ENCODE measurements at regions not wholly inside any gene's neighbourhood (a gene's known extent, or its start where the extent isn't known, plus 50 kb on each side); places are given as distances from the start of the nearest gene placed in this dataset.

DNA sequence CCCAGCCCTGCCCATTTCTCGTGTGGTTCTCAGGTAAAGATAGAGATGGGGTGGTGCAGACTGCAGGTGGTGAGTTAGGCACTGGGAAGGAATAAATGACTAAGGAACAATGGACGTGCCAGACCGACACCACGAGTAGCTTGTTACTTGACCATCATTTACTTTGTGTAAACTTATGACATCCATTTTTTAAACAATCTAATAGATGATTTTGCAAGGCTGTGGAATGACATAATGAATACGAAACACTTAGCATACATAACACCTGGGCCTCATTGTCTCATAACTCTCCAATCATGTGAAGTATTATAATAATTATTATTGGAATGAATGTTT lies 137.3 kb upstream of the CPEB2 start:
- no peak for DNase-seq

DNA sequence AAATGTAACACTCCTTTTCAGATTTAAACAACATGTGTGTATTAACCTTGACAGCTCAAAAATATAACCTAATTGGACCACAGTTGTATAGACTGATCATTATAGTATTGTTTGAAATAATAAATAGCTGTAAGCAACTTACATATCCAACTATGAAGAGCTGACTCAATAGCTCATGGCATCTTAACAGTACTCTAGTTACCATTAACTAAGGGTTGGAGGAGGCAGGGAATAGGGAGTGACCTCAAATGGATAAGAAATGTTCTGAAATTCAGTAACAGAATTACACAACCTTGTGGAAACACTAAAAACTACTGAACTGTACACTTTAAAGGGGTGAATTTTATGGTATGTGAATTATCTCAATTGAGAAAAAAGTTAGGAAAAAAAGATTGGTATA lies 136.5 kb upstream of the CPEB2 start:
- DNase-seq, result no peak

GRCh38 chr4:14867847-14868246 lies 134.4 kb upstream of the CPEB2 start:
- DNase-seq, result no peak

DNA sequence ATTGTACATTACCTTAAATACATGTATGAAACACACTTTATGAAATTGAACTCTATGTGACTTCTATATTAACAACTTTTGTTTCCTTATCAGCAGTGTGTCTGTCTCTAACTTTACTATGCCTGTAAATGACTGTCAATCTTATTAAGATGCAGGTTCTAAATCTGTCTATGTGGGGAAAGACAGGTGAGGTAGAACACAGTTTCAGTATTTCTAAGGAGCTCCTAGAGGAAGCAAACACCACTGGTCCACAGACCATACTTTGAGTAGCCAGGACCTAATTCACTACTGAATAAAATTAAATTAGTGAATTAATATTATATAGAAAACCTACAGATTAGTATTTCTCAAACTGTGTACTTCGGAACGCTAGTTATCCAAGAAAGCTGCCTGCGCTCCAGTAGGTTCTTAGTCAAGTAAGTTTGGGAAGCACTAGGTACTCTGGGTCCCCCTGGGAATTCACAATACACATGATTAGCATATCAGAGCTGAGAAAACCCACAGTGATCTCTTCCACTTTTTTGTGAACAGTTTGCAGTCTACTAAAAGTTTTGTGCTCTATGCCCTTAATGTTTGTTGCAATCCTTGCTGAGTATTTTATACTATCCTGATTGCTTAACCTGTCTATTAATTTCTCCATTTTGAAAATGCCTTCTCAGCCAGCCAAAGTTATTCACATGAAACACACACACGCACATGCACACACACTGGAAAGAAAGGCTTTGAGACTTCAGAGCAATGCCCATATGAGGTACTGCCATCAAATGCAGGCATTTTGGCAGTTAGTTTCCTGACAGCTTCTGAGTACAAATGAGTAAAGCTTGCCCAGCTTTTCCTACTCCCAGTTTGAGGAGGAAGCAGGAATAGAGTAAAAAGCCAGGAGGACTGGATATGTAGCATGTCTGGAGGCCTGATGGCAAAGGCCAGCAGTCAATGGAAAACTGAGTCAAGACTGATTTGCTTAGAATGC lies 133.6 kb upstream of the CPEB2 start:
- DNase-seq, result no peak

DNA sequence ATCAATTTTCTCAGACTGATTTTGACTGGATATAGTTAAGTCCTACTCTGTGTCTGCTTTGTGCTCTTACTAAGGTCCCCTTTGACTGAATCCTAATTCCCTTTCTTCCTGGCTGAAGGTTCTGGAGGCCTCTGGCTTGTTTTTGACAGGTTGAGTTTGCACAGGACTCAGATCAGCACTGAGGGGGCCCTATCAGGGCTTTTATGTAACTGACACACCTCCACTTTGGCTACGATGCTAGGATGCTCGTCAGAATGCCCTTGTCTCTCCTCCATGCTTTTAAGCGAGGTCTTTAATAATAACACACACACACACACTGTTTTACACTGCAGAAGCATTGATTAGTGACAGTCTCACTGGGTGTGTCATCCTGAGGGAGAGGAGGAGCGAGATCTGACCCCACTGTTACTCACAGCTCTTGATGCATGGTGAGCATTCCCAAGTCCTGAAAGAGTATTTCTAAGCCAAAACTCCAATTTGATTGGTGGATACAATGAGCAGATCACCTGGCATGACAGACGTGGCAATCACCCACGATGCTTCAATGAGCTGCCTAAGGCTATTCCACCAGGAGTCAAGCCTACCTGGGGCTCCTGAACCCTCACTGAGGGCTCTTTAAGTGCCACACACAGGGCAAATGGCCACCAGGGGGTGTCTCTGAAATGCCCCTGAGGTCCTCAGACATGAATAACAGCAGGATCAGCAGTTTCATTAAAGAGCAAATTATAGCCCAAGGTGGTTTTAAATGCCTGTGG lies 130.4 kb upstream of the CPEB2 start:
- DNase-seq, result peak; percentile 34

- DNase-seq, result no peak
Measured at GRCh38 chr4:14874990-14875389, 127.3 kb upstream of the CPEB2 start.

GRCh38 chr4:14877246-14878225 lies 124.7 kb upstream of the CPEB2 start:
- no peak for DNase-seq

DNA sequence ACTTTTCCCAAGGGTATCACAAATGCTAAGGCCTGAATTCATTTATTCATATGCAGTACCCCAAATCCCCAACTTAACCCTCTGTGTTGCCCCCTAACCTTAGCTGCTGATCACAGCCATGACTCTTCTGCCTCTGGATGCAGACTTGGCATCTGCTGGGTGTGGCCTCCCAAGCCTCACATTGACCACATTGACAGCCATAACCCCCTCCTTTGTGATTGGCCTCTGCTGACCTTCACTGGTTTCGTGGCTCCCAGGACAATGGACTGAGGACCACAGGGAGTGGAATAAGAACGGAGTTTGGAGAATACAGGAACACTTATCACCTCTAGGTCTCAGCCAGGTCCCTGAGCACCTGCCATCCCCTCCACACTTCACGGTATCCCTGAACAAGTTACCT lies 123.6 kb upstream of the CPEB2 start:
- DNase-seq, result no peak

GRCh38 chr4:14879683-14880082 lies 122.6 kb upstream of the CPEB2 start:
- DNase-seq, result no peak

DNA sequence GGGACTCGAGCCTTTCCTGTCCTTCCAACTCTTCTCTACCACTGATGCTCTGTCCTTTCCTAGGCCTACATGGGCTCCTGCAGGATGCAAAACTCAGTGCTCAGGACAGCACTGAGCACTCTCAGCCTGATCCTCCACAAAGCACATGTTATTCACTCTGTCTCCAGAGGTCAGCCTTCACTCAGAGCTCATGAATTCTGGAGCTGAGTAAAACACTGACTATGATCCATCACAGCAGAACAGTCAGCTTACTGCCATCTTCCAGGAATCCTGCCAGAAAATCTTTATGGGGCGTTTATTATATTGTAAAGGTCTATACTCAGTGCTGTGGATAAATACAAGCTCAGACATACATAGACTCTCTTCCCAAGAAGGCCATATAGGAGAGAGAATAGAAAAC lies 121.5 kb upstream of the CPEB2 start:
- no peak for DNase-seq

GRCh38 chr4:14883166-14883565 lies 119.1 kb upstream of the CPEB2 start:
- DNase-seq, result no peak

GRCh38 chr4:14883661-14884060 lies 118.6 kb upstream of the CPEB2 start:
- no peak for DNase-seq

DNA sequence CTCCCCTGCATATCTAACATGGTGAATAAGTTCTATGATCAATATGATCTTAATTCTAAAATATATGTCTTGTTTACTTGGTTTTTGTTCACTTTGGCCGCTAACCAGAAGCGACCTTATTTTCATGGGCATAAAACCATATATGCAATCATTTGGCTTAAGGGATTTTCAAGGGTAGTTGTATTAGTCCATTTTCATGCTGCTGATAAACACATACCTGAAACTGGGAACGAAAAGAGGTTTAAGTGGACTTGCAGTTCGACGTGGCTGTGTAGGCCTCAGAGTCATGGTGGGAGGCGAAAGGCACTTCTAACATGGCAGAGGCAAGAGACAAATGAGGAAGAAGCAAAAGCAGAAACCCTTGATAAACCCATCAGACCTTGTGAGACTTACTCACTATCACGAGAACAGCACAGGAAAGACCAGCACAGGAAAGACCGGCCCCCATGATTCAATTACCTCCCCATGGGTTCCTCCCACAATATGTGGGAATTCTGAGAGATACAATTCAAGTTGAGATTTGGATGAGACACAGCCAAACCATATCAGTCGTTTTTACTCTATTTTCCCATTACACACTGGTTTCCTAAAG lies 114.3 kb upstream of the CPEB2 start:
- no peak for DNase-seq

GRCh38 chr4:14888790-14889572 lies 113.3 kb upstream of the CPEB2 start:
- no peak for DNase-seq

- DNase-seq, result no peak
Measured at GRCh38 chr4:14892563-14892962, 109.7 kb upstream of the CPEB2 start.

DNA sequence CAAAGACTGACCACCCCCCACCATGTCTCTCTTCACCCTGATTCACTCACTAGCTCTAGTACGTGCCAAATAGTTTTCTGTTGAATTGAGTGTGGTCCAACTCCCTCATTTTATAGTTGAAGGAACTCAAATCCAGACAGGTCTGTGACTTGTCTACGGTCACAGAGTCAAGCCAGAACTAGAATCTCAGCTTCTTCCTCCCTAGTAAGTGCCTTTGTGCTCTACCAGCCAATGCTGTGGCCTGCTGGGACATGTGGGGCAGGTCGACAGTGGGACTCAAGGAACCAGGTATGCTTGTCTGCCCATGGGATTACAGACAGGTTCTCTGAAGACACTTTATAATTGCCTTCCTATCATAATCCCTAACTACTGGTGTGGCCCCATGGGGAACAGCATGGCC lies 108.6 kb upstream of the CPEB2 start:
- DNase-seq, result no peak

GRCh38 chr4:14894392-14895292 lies 107.6 kb upstream of the CPEB2 start:
- no peak for DNase-seq

DNA sequence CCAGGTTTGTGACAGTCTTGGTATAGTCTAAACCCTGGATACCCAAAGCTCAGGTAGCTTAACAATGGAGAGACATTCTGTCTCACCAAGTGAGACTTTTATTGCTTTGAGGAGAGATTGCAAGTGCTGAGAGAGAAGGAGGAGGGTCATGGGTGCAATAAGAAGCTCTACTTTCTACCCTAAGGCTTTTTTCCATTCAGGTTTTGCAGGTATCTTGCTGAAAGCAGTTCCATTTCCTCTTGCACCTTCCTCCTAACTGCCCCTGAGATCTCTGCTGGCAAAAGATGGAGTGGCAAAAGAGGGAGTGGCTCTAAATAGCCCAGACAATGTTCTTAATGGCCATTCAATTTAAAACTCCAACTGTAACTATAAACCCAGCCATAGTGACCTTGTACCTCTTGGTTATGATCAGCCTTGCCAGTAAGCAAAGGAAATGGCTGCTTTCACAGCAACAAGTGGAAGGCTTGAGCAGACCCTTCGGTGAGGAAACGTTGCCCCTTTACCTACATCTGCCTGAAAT lies 105.6 kb upstream of the CPEB2 start:
- no peak for DNase-seq

GRCh38 chr4:14897217-14897616 lies 105.1 kb upstream of the CPEB2 start:
- no peak for DNase-seq

GRCh38 chr4:14898989-14899388 lies 103.3 kb upstream of the CPEB2 start:
- DNase-seq, result no peak

Measured in stimulated activated CD4-positive, alpha-beta T cell treated with anti-CD3 and anti-CD28 coated beads, Interleukin-15, amount 100 ng/mL, for 24 hours (primary cell).